Gastroesophageal sphincter (tissue), 4 donors: ENCODE measurements at regions not wholly inside any gene's neighbourhood (a gene's known extent, or its start where the extent isn't known, plus 50 kb on each side); places are given as distances from the start of the nearest gene placed in this dataset.
A peak's percentile ranks its signal among the peaks of the same experiment; 100 is the strongest.
"Not testable (repeated sequence)": the region's sequence is repeated elsewhere in the genome, so short reads cannot be mapped to it uniquely, and the experiment has no call there.

Source experiments
- ATAC-seq: fragments of 150-250 bp; one replicate; pipeline ENCODE4 v1.9.1; 2016; ENCODE audit warnings: mild to moderate bottlenecking, moderate library complexity
- H3K27ac ChIP-seq, 4 donors: fragments of 200-600 bp; sonication (generic) in 3 of 4; 1 replicate in 3 of 4; 2 replicates in 1 of 4; pipeline ENCODE4 v1.5.1; 2016 to 2019
- H3K27me3 ChIP-seq: fragments of 200-600 bp; sonication (generic); one replicate; pipeline ENCODE4 v1.5.1; 2019
- H3K36me3 ChIP-seq, 2 donors: fragments of 200-600 bp; sonication (generic); one replicate each; pipeline ENCODE4 v1.5.1; 2019; ENCODE audit warnings: control low read depth in 1 of 2
- H3K4me1 ChIP-seq, 3 donors: fragments of 200-600 bp; sonication (generic); 1 replicate in 2 of 3; 2 replicates in 1 of 3; pipeline ENCODE4 v1.5.1; 2016 to 2019; ENCODE audit warnings: control low read depth in 2 of 3
- H3K4me3 ChIP-seq, 2 donors: fragments of 200-600 bp; sonication (generic); one replicate each; pipeline ENCODE4 v1.5.1; 2019; ENCODE audit warnings: mild to moderate bottlenecking in 1 of 2, moderate library complexity in 1 of 2
- H3K9me3 ChIP-seq, 3 donors: fragments of 200-600 bp; sonication (generic); one replicate each; pipeline ENCODE4 v1.5.1; 2017 to 2019; ENCODE audit warnings: control low read depth in 2 of 3
- CTCF ChIP-seq, 4 experiments: fragments of 200-600 bp in 2 of 4; fragments of 450-650 bp in 2 of 4; sonication (generic) in 1 of 4; IDR thresholded peaks; one replicate each; pipeline ENCODE4 v1.5.1; 2017 to 2019; ENCODE audit warnings: antibody characterized with exemption in 4 of 4, mild to moderate bottlenecking in 2 of 4, moderate library complexity in 2 of 4
- EP300 ChIP-seq: sonication (generic); formaldehyde crosslinking; IDR thresholded peaks from one replicate; pipeline ENCODE4 v1.6.1; 2017; ENCODE audit warnings: antibody characterized with exemption, mild to moderate bottlenecking
- POLR2A ChIP-seq, 2 donors: fragments of 450-650 bp; IDR thresholded peaks; one replicate each; pipeline ENCODE4 v1.6.1; 2017; ENCODE audit warnings: antibody characterized with exemption in 2 of 2, mild to moderate bottlenecking in 2 of 2, moderate library complexity in 1 of 2
- POLR2AphosphoS5 ChIP-seq: sonication (generic); formaldehyde crosslinking; IDR thresholded peaks from one replicate; pipeline ENCODE4 v1.6.1; 2017; ENCODE audit warnings: antibody characterized with exemption
- WGBS, 2 donors: methylation state at CpG; one replicate each; pipeline ENCODE4 v1.1.5; 2018; ENCODE audit warnings: low coverage in 1 of 2; 5-methylcytosine and 5-hydroxymethylcytosine counted together

DNA sequence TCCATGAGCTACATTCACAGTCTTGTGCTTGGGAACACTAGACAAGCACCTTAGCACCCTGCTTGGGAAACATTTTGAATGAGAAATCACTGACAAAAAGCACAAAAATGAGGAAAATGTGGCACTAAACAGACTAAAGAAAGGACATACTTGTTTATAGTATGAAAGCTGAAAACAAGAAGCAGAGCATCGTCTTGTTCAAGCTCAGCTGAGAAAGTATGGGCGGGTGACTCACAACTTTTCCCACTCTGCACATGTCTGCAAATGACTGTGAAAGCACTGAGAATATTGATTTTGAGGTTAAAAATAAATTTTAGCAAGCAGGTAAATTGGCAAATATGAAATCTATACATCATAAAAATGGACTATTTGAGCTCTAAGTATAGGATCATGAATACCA lies 725.3 kb downstream of the COL12A1 start:
- TF ChIP-seq CTCF (IDR thresholded peaks at IDR 0.05) (no peak), POLR2A (IDR thresholded peaks at IDR 0.05) (no peak), POLR2AphosphoS5 (no peak), EP300 (no peak)

DNA sequence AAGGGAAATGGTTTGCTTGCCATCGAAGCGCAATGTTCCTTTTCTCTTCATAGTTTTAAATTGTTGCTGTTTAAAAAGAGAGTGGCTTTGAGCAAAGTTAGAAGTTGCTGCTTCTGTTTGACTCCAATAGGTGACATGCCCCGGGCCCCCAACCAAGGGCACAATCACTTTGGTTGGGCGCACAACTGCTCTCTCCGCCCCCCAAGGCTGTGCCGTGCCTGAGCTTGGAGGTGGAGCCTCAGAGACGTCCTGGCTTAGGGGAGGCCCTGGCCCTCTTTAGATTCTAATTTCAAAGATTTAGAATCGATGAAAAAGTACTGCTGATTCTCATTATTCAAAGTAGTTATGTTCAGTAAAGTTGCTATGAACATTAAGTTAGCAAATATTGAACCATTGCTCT lies 725.9 kb downstream of the COL12A1 start:
- H3K4me3 ChIP-seq: no peak overlapping the region
- H3K36me3 ChIP-seq: no peaks in the 10 kb centered on the region
- ATAC-seq: no peak
- H3K4me1 ChIP-seq: peaks cover 0 to 24% (median 0%) of the 10 kb centered on the region in 3 donors
- no peaks in the 10 kb centered on the region for H3K9me3 ChIP-seq
- no peaks in the 10 kb centered on the region for H3K27me3 ChIP-seq
- no peak for TF ChIP-seq CTCF (IDR thresholded peaks at IDR 0.05)
- TF ChIP-seq POLR2AphosphoS5: no peak
- no peak for TF ChIP-seq EP300
- TF ChIP-seq POLR2A (IDR thresholded peaks at IDR 0.05): no peak
- H3K27ac ChIP-seq: no peak overlapping the region
- 87 to 93% methylated on average over 4 to 7 of the region's 8 CpGs for WGBS, 2 donors

More for the DNA sequence above, 725.3 kb downstream of the COL12A1 start:
- Histone ChIP-seq H3K36me3 (no peaks in the 10 kb centered on the region), H3K4me3 (no peak overlapping the region), H3K27ac (peak overlapping the region in 1 of 4 donors; percentile 7), H3K27me3 (no peaks in the 10 kb centered on the region), H3K9me3 (no peaks in the 10 kb centered on the region), H3K4me1 (peaks cover 0 to 24% (median 0%) of the 10 kb centered on the region in 3 donors)
- ATAC-seq: no peak
- 74 to 75% methylated on average over 2 of the region's 2 CpGs for WGBS, 2 donors

GRCh38 chr6:74479420-74479819 lies 726.4 kb downstream of the COL12A1 start:
- WGBS, 2 donors: 78 to 82% methylated on average over 4 of the region's 4 CpGs
- Histone ChIP-seq H3K4me3 (no peak overlapping the region), H3K36me3 (no peaks in the 10 kb centered on the region), H3K9me3 (no peaks in the 10 kb centered on the region), H3K27ac (no peak overlapping the region), H3K4me1 (peaks cover 0 to 24% (median 0%) of the 10 kb centered on the region in 3 donors), H3K27me3 (no peaks in the 10 kb centered on the region)
- no peak for ATAC-seq
- TF ChIP-seq EP300 (no peak), POLR2A (IDR thresholded peaks at IDR 0.05) (no peak), POLR2AphosphoS5 (no peak), CTCF (IDR thresholded peaks at IDR 0.05) (no peak)

GRCh38 chr6:74474046-74474445 lies 731.8 kb downstream of the COL12A1 start:
- H3K4me1 ChIP-seq: peaks cover 0 to 24% (median 0%) of the 10 kb centered on the region in 3 donors
- 97 to 98% methylated on average over 10 of the region's 10 CpGs for WGBS, 2 donors
- not testable (repeated sequence) for H3K27me3 ChIP-seq

GRCh38 chr6:74468552-74468951 lies 737.3 kb downstream of the COL12A1 start:
- not testable (repeated sequence) for H3K4me3 ChIP-seq, H3K4me1 ChIP-seq, ATAC-seq, H3K27me3 ChIP-seq, H3K27ac ChIP-seq, H3K36me3 ChIP-seq, H3K9me3 ChIP-seq
- 100% methylated on average over 1 of the region's 15 CpGs; no CpG with 5 or more reads in 1 of the 2 donors for WGBS, 2 donors

More at GRCh38 chr6:74474046-74474445, 731.8 kb downstream of the COL12A1 start:
- ATAC-seq, H3K27ac ChIP-seq, H3K4me3 ChIP-seq, H3K36me3 ChIP-seq, H3K9me3 ChIP-seq: not testable (repeated sequence)

GRCh38 chr6:74467533-74468215 lies 738.2 kb downstream of the COL12A1 start:
- ATAC-seq: no peak
- TF ChIP-seq EP300: no peak
- TF ChIP-seq POLR2A (IDR thresholded peaks at IDR 0.05): no peak
- no peak for TF ChIP-seq POLR2AphosphoS5
- no peak for TF ChIP-seq CTCF (IDR thresholded peaks at IDR 0.05)
- 83 to 85% methylated on average over 1 to 2 of the region's 2 CpGs for WGBS, 2 donors
- Histone ChIP-seq H3K27ac (no peak overlapping the region), H3K36me3 (no peaks in the 10 kb centered on the region), H3K4me3 (no peak overlapping the region), H3K9me3 (peaks cover 0 to 1% (median 0%) of the 10 kb centered on the region in 3 donors), H3K4me1 (no peaks in the 10 kb centered on the region), H3K27me3 (no peaks in the 10 kb centered on the region)
